IMR-90 (cell line): ENCODE measurements at regions not wholly inside any gene's neighbourhood (a gene's known extent, or its start where the extent isn't known, plus 50 kb on each side); places are given as distances from the start of the nearest gene placed in this dataset.

Experiments
- ATAC-seq: fragments of 200-7000 bp; cut with Tn5 transposase; 2 replicates; pipeline ENCODE4 v1.9.1; 2020; ENCODE audit warnings: low read depth, mild to moderate bottlenecking, moderate library complexity
- BruUV-seq: library from RNA; stranded (reverse); fragments of 400-500 nt; replicated peaks from 2 replicates; lab custom pipeline; 2021; lab: Mats Ljungman, UMichigan
- CTCF ChIA-PET: fragments of 300-600 bp; formaldehyde crosslinking; extraction: SDS; loops from one replicate; lab custom pipeline; 2021; ENCODE audit warnings: antibody characterized with exemption; lab: Yijun Ruan, JAX
- POLR2A ChIA-PET: fragments of 300-600 bp; sonication (Branson Sonifier 250); formaldehyde crosslinking; loops from one replicate; lab custom pipeline; 2022; ENCODE audit warnings: antibody characterized with exemption; ENCODE audit not compliant: unreplicated experiment; lab: Charles Lee
- DNase-seq: peaks from one replicate; pipeline ENCODE4 v3.0.0; 2013
- H2AFZ ChIP-seq: replicated peaks from 2 replicates; pipeline ENCODE3; 2013; ENCODE audit warnings: low read length, mild to moderate bottlenecking; ENCODE audit not compliant: poor library complexity
- H2AK5ac ChIP-seq: 2 replicates; pipeline ENCODE4 v1.6.1; 2013; ENCODE audit warnings: low read depth, low read length, inconsistent platforms
- H2AK9ac ChIP-seq: replicated peaks from 2 replicates; pipeline ENCODE3; 2013; ENCODE audit warnings: mild to moderate bottlenecking, low read depth, low read length, moderate library complexity; ENCODE audit not compliant: poor library complexity
- H2BK120ac ChIP-seq: 2 replicates; pipeline ENCODE4 v1.6.1; 2013; ENCODE audit warnings: low read depth, low read length, inconsistent platforms
- H2BK15ac ChIP-seq: 3 replicates; pipeline ENCODE4 v1.6.1; 2013; ENCODE audit warnings: low read depth, low read length, inconsistent platforms
- H2BK20ac ChIP-seq: 2 replicates; pipeline ENCODE4 v1.6.1; 2013; ENCODE audit warnings: low read depth, mild to moderate bottlenecking, inconsistent platforms, low read length, moderate library complexity
- H2BK5ac ChIP-seq: 2 replicates; pipeline ENCODE4 v1.6.1; 2013; ENCODE audit warnings: mild to moderate bottlenecking, low read depth, low read length, inconsistent platforms; ENCODE audit not compliant: poor library complexity, severe bottlenecking
- H3K14ac ChIP-seq: replicated peaks from 2 replicates; pipeline ENCODE4 v1.6.1; 2013; ENCODE audit warnings: low read depth, low read length, inconsistent platforms
- H3K18ac ChIP-seq: 2 replicates; pipeline ENCODE4 v1.6.1; 2013; ENCODE audit warnings: low read depth, low read length, control low read depth
- H3K23ac ChIP-seq: 2 replicates; pipeline ENCODE4 v1.6.1; 2013; ENCODE audit warnings: low read depth, low read length, inconsistent platforms
- H3K27ac ChIP-seq: 2 replicates; pipeline ENCODE4 v1.5.1; 2013; ENCODE audit warnings: mild to moderate bottlenecking, control low read depth, low read length; ENCODE audit not compliant: insufficient read depth
- H3K27me3 ChIP-seq: 2 replicates; pipeline ENCODE4 v1.6.1; 2013; ENCODE audit warnings: low read length; ENCODE audit not compliant: control insufficient read depth, insufficient read depth
- H3K36me3 ChIP-seq: 2 replicates; pipeline ENCODE4 v1.6.1; 2013; ENCODE audit warnings: low read length, mixed read lengths; ENCODE audit not compliant: control insufficient read depth, insufficient read depth
- H3K4ac ChIP-seq: 2 replicates; pipeline ENCODE4 v1.6.1; 2013; ENCODE audit warnings: low read depth, low read length, inconsistent platforms
- H3K4me1 ChIP-seq: 2 replicates; pipeline ENCODE4 v1.6.1; 2013; ENCODE audit warnings: low read length, mixed read lengths; ENCODE audit not compliant: control insufficient read depth, insufficient read depth
- H3K4me2 ChIP-seq: 2 replicates; pipeline ENCODE4 v1.6.1; 2013; ENCODE audit warnings: low read depth, mild to moderate bottlenecking, control low read depth, low read length, moderate library complexity
- H3K4me3 ChIP-seq: 2 replicates; pipeline ENCODE4 v1.5.1; 2013; ENCODE audit warnings: low read depth, mild to moderate bottlenecking, control low read depth, low read length, moderate library complexity; ENCODE audit not compliant: insufficient read depth
- H3K56ac ChIP-seq: 2 replicates; pipeline ENCODE4 v1.6.1; 2013; ENCODE audit warnings: low read length, inconsistent platforms; ENCODE audit not compliant: insufficient read depth; ENCODE audit errors: extremely low read depth
- H3K79me1 ChIP-seq, 2 experiments: 2 replicates each; pipeline ENCODE4 v1.6.1; 2013; ENCODE audit warnings: low read length in 2 of 2, inconsistent platforms in 1 of 2, low read depth in 1 of 2
- H3K9ac ChIP-seq: 2 replicates; pipeline ENCODE4 v1.6.1; 2013; ENCODE audit warnings: low read depth, low read length, control low read depth
- H3K9me1 ChIP-seq: 2 replicates; pipeline ENCODE4 v1.6.1; 2013; ENCODE audit warnings: low read length, inconsistent platforms; ENCODE audit not compliant: insufficient read depth
- H3K9me3 ChIP-seq: 2 replicates; pipeline ENCODE4 v1.6.1; 2013; ENCODE audit warnings: low read length; ENCODE audit not compliant: control insufficient read depth, insufficient read depth
- H4K20me1 ChIP-seq: 2 replicates; pipeline ENCODE4 v1.6.1; 2013; ENCODE audit warnings: low read length, inconsistent platforms; ENCODE audit not compliant: insufficient read depth
- H4K5ac ChIP-seq: 2 replicates; pipeline ENCODE4 v1.6.1; 2013; ENCODE audit warnings: mild to moderate bottlenecking, low read depth, low read length, control low read depth
- H4K8ac ChIP-seq, 2 experiments: 2 replicates each; pipeline ENCODE4 v1.6.1; 2013; ENCODE audit warnings: low read depth in 2 of 2, low read length in 2 of 2, control low read depth in 1 of 2, inconsistent platforms in 1 of 2
- H4K91ac ChIP-seq: 2 replicates; pipeline ENCODE4 v1.6.1; 2013; ENCODE audit warnings: low read depth, low read length, inconsistent platforms; ENCODE audit not compliant: insufficient read depth
- CTCF ChIP-seq: conservative IDR thresholded peaks from 2 replicates; pipeline ENCODE4 v1.5.1; 2012; ENCODE audit warnings: mild to moderate bottlenecking, low read depth, low read length, improper control_type of control experiment
- FOS ChIP-seq: fragments of 150-350 bp; IDR thresholded peaks from 2 replicates; pipeline ENCODE4 v1.6.1; 2016; ENCODE audit warnings: low read depth, low read length
- NFE2L2 ChIP-seq: fragments of 150-350 bp; IDR thresholded peaks from 2 replicates; pipeline ENCODE4 v1.6.1; 2016; ENCODE audit warnings: low read depth, mild to moderate bottlenecking, low read length
- RAD21 ChIP-seq: IDR thresholded peaks from 2 replicates; pipeline ENCODE4 v1.6.1; 2012; ENCODE audit warnings: low read length, improper control_type of control experiment
- WGBS, 2 experiments: methylation state at CpG; one replicate each; pipeline versions ENCODE4 v1.1.5 to v1.1.7; 2013; ENCODE audit warnings: missing lambda C conversion rate in 2 of 2; ENCODE audit not compliant: insufficient read length in 1 of 2; ENCODE audit errors: extremely low coverage in 2 of 2; 5-methylcytosine and 5-hydroxymethylcytosine counted together
- dilution Hi-C: fragments of 300-500 bp; cut with HindIII; formaldehyde crosslinking; loops from one replicate; pipeline ENCODE4 v1.14.3; 2018; ENCODE audit warnings: low sequenced_read_pairs; ENCODE audit not compliant: unreplicated experiment
- in situ Hi-C: fragments of 300-500 bp; cut with MboI; formaldehyde crosslinking; loops from 3 replicates; pipeline ENCODE4 v1.14.3; 2019; ENCODE audit warnings: low sequenced_read_pairs, inconsistent platforms, mixed read lengths
- intact Hi-C: fragments of 100-400 bp; cut with micrococcal nuclease; formaldehyde crosslinking; loops from 2 replicates; pipeline ENCODE4 v1.10.0; 2022
- TF ChIP-seq, protein P1 (sequence below): fragments of 150-350 bp; IDR thresholded peaks from 2 replicates; pipeline ENCODE4 v1.6.1; 2017; ENCODE audit warnings: mild to moderate bottlenecking, antibody characterized with exemption, low read length, low read depth

- H3K23ac ChIP-seq, result no peak overlapping the region
- no peak overlapping the region for H2AK5ac ChIP-seq
- no peak overlapping the region for H2AFZ ChIP-seq
- ATAC-seq (no peak), DNase-seq (no peak)
- H3K9ac ChIP-seq, result no peak overlapping the region
- H4K5ac ChIP-seq, result no peak overlapping the region
- no peak overlapping the region for H3K27ac ChIP-seq
- intact Hi-C loops (no loop called here), dilution Hi-C loops (no loop called here), in situ Hi-C loops (no loop called here)
- no peaks in the 10 kb centered on the region for H4K20me1 ChIP-seq
- CTCF ChIA-PET, result interaction anchor here (0.6 to 1.7 kb wide), 4 partner anchors 16 to 181 kb away, joined by 3 to 6 read pairs (median 4); no protein-coding TSS in a partner anchor
- peaks cover 15% of the 10 kb centered on the region for H3K4me1 ChIP-seq
- TF ChIP-seq FOS (no peak), NFE2L2 (no peak), CTCF (no peak), RAD21 (no peak)
- TF ChIP-seq, protein P1, sequence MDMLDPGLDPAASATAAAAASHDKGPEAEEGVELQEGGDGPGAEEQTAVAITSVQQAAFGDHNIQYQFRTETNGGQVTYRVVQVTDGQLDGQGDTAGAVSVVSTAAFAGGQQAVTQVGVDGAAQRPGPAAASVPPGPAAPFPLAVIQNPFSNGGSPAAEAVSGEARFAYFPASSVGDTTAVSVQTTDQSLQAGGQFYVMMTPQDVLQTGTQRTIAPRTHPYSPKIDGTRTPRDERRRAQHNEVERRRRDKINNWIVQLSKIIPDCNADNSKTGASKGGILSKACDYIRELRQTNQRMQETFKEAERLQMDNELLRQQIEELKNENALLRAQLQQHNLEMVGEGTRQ, result no peak
- H3K79me1 ChIP-seq, result no peaks in the 10 kb centered on the region
- no peak overlapping the region for H2AK9ac ChIP-seq
- H2BK15ac ChIP-seq, result no peak overlapping the region
- no peak overlapping the region for H2BK20ac ChIP-seq
- no peak overlapping the region for H3K14ac ChIP-seq
- H2BK5ac ChIP-seq, result no peak overlapping the region
- no peak overlapping the region for H3K4me3 ChIP-seq
- H2BK120ac ChIP-seq, result no peak overlapping the region
- H3K9me1 ChIP-seq, result peaks cover 7% of the 10 kb centered on the region; the same call in 1 of the 2 replicates
- 100% methylated on average over 1 of the region's 3 CpGs; no CpG with 5 or more reads in 1 of the 2 experiments for WGBS, 2 experiments
- H3K27me3 ChIP-seq, result no peaks in the 10 kb centered on the region
- H3K9me3 ChIP-seq, result no peaks in the 10 kb centered on the region
- no peak overlapping the region for H4K8ac ChIP-seq
- no peak overlapping the region for H3K4ac ChIP-seq
- no peaks in the 10 kb centered on the region for H3K36me3 ChIP-seq
- no peak overlapping the region for H3K4me2 ChIP-seq
- POLR2A ChIA-PET, result no interaction called here
- H3K18ac ChIP-seq, result no peak overlapping the region
- no peak overlapping the region for H4K91ac ChIP-seq
- BruUV-seq, result no TSS peak
- no peak overlapping the region for H3K56ac ChIP-seq
Observed at GRCh38 chr10:29135337-29135736, 153.5 kb upstream of the LYZL1 start.
